Lung (tissue), 11 donors: ENCODE measurements at regions not wholly inside any gene's neighbourhood (a gene's known extent, or its start where the extent isn't known, plus 50 kb on each side); places are given as distances from the start of the nearest gene placed in this dataset.

Source experiments
- ATAC-seq: fragments of 200-7000 bp; cut with Tn5 transposase; one replicate; pipeline ENCODE4 v1.9.1; 2020; ENCODE audit warnings: moderate number of reproducible peaks; ENCODE audit not compliant: insufficient read depth, low FRiP score
- DNase-seq, 3 donors: peaks; one replicate each; pipeline ENCODE4 v3.0.0-alpha.2; 2013 to 2017
- H3K27ac ChIP-seq, 2 donors: one replicate each; pipeline ENCODE4 v1.5.1; 2013; ENCODE audit warnings: mild to moderate bottlenecking in 2 of 2, moderate library complexity in 2 of 2, control low read depth in 1 of 2, inconsistent platforms in 1 of 2, low read depth in 1 of 2, low read length in 1 of 2
- H3K27me3 ChIP-seq, 3 donors: one replicate each; pipeline ENCODE4 v1.5.1; 2013; ENCODE audit warnings: low read length in 2 of 3; ENCODE audit not compliant: control insufficient read depth in 3 of 3, insufficient read depth in 3 of 3
- H3K36me3 ChIP-seq, 4 donors: one replicate each; pipeline ENCODE4 v1.5.1; 2013; ENCODE audit warnings: low read length in 4 of 4, mild to moderate bottlenecking in 1 of 4, moderate library complexity in 1 of 4; ENCODE audit not compliant: control insufficient read depth in 4 of 4, insufficient read depth in 4 of 4
- H3K4me1 ChIP-seq, 5 donors: one replicate each; pipeline ENCODE4 v1.5.1; 2013; ENCODE audit warnings: low read length in 5 of 5, mild to moderate bottlenecking in 2 of 5, moderate library complexity in 1 of 5; ENCODE audit not compliant: control insufficient read depth in 5 of 5, insufficient read depth in 5 of 5
- H3K4me3 ChIP-seq: one replicate; pipeline ENCODE4 v1.5.1; 2013; ENCODE audit warnings: mild to moderate bottlenecking, control low read depth, moderate library complexity
- H3K9ac ChIP-seq, 2 donors: one replicate each; pipeline ENCODE4 v1.5.1; 2013; ENCODE audit warnings: low read length in 2 of 2, control low read depth in 1 of 2; ENCODE audit not compliant: insufficient read depth in 1 of 2
- H3K9me3 ChIP-seq, 4 donors: one replicate each; pipeline ENCODE4 v1.5.1; 2013; ENCODE audit warnings: low read length in 3 of 4, mild to moderate bottlenecking in 1 of 4, moderate library complexity in 1 of 4; ENCODE audit not compliant: control insufficient read depth in 4 of 4, insufficient read depth in 3 of 4
- WGBS, 2 donors: extraction: QIAGEN DNeasy Blood & Tissue Kit; methylation state at CpG; one replicate each; pipeline ENCODE4 v1.1.7; 2013; 5-methylcytosine and 5-hydroxymethylcytosine counted together
- TF ChIP-seq, protein P1 (sequence below): IDR thresholded peaks from 2 replicates; pipeline ENCODE4 v1.5.1; 2012; ENCODE audit warnings: mild to moderate bottlenecking; ENCODE audit errors: control extremely low read depth, extremely low read depth
- donor health status: control.
- donor health status: control.
- donor health status: Bipolar disorder and iron deficiency.
- donor health status: healthy.
- donor health status: DM: yes; HTN: yes; CAD: no.

DNA sequence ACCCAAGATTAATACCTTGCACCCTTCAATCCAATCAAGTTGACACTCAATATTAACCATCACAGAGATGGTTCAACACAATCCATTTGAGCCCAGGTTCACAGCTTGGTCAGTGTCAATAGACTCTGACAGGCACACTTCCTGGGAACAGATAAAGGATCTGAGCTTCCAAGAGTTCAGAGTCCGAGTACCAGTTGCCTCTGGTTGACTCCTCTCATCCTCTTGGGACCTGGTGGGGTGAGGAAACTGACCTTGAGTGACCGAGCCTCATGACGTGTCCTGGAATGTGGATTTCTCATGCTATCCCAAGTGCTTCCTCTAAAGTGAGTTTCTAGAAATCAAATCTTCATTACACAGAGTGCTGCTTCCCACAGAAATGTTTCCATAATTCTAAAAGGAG is 162.0 kb downstream of the CYP26A1 start:
- no peaks in the 10 kb centered on the region for H3K36me3 ChIP-seq
- no peak overlapping the region for H3K4me3 ChIP-seq
- peaks cover 0 to 9% (median 0%) of the 10 kb centered on the region in 5 donors for H3K4me1 ChIP-seq
- H3K27me3 ChIP-seq: no peaks in the 10 kb centered on the region
- DNase-seq: no peak
- WGBS, 2 donors: 72 to 77% methylated on average over 3 of the region's 3 CpGs
- H3K9ac ChIP-seq: no peak overlapping the region
- TF ChIP-seq, protein P1, sequence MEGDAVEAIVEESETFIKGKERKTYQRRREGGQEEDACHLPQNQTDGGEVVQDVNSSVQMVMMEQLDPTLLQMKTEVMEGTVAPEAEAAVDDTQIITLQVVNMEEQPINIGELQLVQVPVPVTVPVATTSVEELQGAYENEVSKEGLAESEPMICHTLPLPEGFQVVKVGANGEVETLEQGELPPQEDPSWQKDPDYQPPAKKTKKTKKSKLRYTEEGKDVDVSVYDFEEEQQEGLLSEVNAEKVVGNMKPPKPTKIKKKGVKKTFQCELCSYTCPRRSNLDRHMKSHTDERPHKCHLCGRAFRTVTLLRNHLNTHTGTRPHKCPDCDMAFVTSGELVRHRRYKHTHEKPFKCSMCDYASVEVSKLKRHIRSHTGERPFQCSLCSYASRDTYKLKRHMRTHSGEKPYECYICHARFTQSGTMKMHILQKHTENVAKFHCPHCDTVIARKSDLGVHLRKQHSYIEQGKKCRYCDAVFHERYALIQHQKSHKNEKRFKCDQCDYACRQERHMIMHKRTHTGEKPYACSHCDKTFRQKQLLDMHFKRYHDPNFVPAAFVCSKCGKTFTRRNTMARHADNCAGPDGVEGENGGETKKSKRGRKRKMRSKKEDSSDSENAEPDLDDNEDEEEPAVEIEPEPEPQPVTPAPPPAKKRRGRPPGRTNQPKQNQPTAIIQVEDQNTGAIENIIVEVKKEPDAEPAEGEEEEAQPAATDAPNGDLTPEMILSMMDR: no peak
- H3K27ac ChIP-seq: no peak overlapping the region
- H3K9me3 ChIP-seq: no peaks in the 10 kb centered on the region
- no peak for ATAC-seq

GRCh38 chr10:93236393-93237040 is 162.8 kb downstream of the CYP26A1 start:
- H3K4me3 ChIP-seq: no peak overlapping the region
- H3K9me3 ChIP-seq: no peaks in the 10 kb centered on the region
- H3K4me1 ChIP-seq: peaks cover 0 to 9% (median 0%) of the 10 kb centered on the region in 5 donors
- DNase-seq: no peak
- no peak overlapping the region for H3K27ac ChIP-seq
- no peak overlapping the region for H3K9ac ChIP-seq
- TF ChIP-seq, protein P1: no peak
- WGBS, 2 donors: 65 to 87% methylated on average over 4 of the region's 4 CpGs
- H3K36me3 ChIP-seq: no peaks in the 10 kb centered on the region
- no peak for ATAC-seq
- no peaks in the 10 kb centered on the region for H3K27me3 ChIP-seq

DNA sequence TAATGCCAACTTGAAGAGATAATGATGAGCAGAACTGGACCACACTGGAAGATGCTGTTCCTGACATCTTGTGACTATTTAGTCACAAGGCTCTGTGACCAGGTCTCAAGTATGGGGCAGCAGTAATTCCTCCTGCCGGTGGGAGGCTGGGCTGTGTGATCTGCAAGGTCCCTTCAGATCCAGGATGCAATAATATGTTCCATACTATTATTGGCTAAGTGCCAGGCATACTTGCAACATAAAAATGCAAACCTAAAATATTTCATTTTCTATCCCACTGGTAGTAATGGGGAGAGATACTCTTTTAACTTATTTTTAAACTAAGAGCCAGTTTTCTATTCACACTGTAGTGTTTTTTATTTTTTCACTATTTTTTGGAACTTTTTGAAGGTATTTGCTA is 171.5 kb downstream of the CYP26A1 start:
- no peak for ATAC-seq
- 56 to 61% methylated on average over 1 of the region's 1 CpG for WGBS, 2 donors
- no peak overlapping the region for H3K27ac ChIP-seq
- no peak overlapping the region for H3K9ac ChIP-seq
- H3K4me3 ChIP-seq: no peak overlapping the region
- no peaks in the 10 kb centered on the region for H3K27me3 ChIP-seq
- DNase-seq: peak in 2 of 3 donors; percentile 22 to 33
- H3K4me1 ChIP-seq: peaks cover 0 to 18% (median 6%) of the 10 kb centered on the region in 5 donors
- TF ChIP-seq, protein P1: no peak
- H3K9me3 ChIP-seq: no peaks in the 10 kb centered on the region
- H3K36me3 ChIP-seq: no peaks in the 10 kb centered on the region

DNA sequence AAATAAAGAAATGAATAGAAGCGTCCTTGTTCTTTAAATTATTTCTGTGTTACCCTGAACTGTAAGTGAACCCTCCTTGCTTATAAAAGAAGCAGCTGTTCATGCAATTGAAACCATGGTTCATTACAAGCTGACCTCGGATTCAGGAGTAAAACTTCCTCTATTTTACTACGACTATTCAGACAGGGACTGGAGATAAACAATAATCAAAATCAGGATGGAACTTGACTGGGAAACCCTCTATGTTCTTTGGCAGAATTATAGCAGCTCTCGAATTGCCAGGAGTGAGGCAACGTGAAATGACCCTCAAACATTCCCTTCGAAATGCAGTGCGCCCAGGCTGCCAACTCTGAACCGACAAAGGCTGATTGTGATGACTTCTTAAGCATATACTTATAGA is 172.1 kb downstream of the CYP26A1 start:
- Histone ChIP-seq H3K9me3 (no peaks in the 10 kb centered on the region), H3K27me3 (no peaks in the 10 kb centered on the region), H3K4me3 (no peak overlapping the region), H3K9ac (no peak overlapping the region), H3K36me3 (no peaks in the 10 kb centered on the region), H3K27ac (no peak overlapping the region), H3K4me1 (peaks cover 0 to 18% (median 6%) of the 10 kb centered on the region in 5 donors)
- TF ChIP-seq, protein P1: no peak
- no peak for ATAC-seq
- WGBS, 2 donors: 48 to 55% methylated on average over 8 of the region's 8 CpGs
- peak; percentile 59 to 86 (median 80) for DNase-seq
